ENCODE measurements at regions not wholly inside any gene's neighbourhood (a gene's known extent, or its start where the extent isn't known, plus 50 kb on each side); places are given as distances from the start of the nearest gene placed in this dataset.
"Not testable (repeated sequence)": the region's sequence is repeated elsewhere in the genome, so short reads cannot be mapped to it uniquely, and the experiment has no call there.

GRCh38 chr10:83522456-83522855 lies 616.9 kb upstream of the GHITM start:
- no peak for DNase-seq

GRCh38 chr10:83522881-83523386 lies 616.4 kb upstream of the GHITM start:
- DNase-seq: peak; percentile 97

GRCh38 chr10:83527934-83528333 lies 611.4 kb upstream of the GHITM start:
- DNase-seq: no peak

GRCh38 chr10:83533290-83533689 lies 606.0 kb upstream of the GHITM start:
- no peak for DNase-seq

- DNase-seq: peak; percentile 51
These were observed 602.9 kb upstream of the GHITM start for GRCh38 chr10:83536426-83536825.

- no peak for DNase-seq
These were observed 601.3 kb upstream of the GHITM start for GRCh38 chr10:83538047-83538446.

- peak; percentile 80 for DNase-seq
These were observed 599.6 kb upstream of the GHITM start for GRCh38 chr10:83539528-83540308.

GRCh38 chr10:83541046-83541445 lies 598.3 kb upstream of the GHITM start:
- peak; percentile 19 for DNase-seq

- DNase-seq: peak; percentile 27
These were observed 596.4 kb upstream of the GHITM start for GRCh38 chr10:83542774-83543411.

- DNase-seq: no peak
These were observed 595.4 kb upstream of the GHITM start for GRCh38 chr10:83543691-83544462.

GRCh38 chr10:83545901-83546391 lies 593.4 kb upstream of the GHITM start:
- DNase-seq: no peak

- not testable (repeated sequence) for DNase-seq
These were observed 588.1 kb upstream of the GHITM start for GRCh38 chr10:83551190-83551589.

- no peak for DNase-seq
These were observed 585.9 kb upstream of the GHITM start for GRCh38 chr10:83553366-83553765.

- peak; percentile 57 for DNase-seq
These were observed 584.0 kb upstream of the GHITM start for GRCh38 chr10:83555264-83555663.

- DNase-seq: no peak
These were observed 576.9 kb upstream of the GHITM start for GRCh38 chr10:83562381-83562780.

GRCh38 chr10:83564889-83565588 lies 574.3 kb upstream of the GHITM start:
- DNase-seq: no peak

GRCh38 chr10:83572036-83572435 lies 567.3 kb upstream of the GHITM start:
- DNase-seq: no peak

- DNase-seq: no peak
These were observed 564.5 kb upstream of the GHITM start for GRCh38 chr10:83574770-83575169.

GRCh38 chr10:83577421-83577820 lies 561.9 kb upstream of the GHITM start:
- DNase-seq: no peak

GRCh38 chr10:83580373-83581012 lies 558.8 kb upstream of the GHITM start:
- DNase-seq: no peak

- no peak for DNase-seq
These were observed 556.8 kb upstream of the GHITM start for GRCh38 chr10:83582407-83583095.
